GM12878 (cell line): ENCODE measurements at regions not wholly inside any gene's neighbourhood (a gene's known extent, or its start where the extent isn't known, plus 50 kb on each side); places are given as distances from the start of the nearest gene placed in this dataset.

Experiments
- CEBPB ChIP-seq, 2 experiments: fragments of 150-350 bp in 1 of 2; IDR thresholded peaks; 2 replicates each; pipeline ENCODE4 v1.6.1; 2012 to 2014; ENCODE audit warnings: low read depth in 2 of 2, low read length in 2 of 2, borderline replicate concordance in 1 of 2, inconsistent platforms in 1 of 2
- EGR1 ChIP-seq, 2 experiments: IDR thresholded peaks; 1 replicate in 1 of 2; 2 replicates in 1 of 2; pipeline ENCODE4 v1.6.1; 2011 to 2012; ENCODE audit warnings: low read depth in 2 of 2, low read length in 2 of 2, borderline replicate concordance in 1 of 2, mild to moderate bottlenecking in 1 of 2, moderate library complexity in 1 of 2
- GABPA ChIP-seq: IDR thresholded peaks from 2 replicates; pipeline ENCODE4 v1.6.1; 2014; ENCODE audit warnings: antibody characterized with exemption, low read depth, mild to moderate bottlenecking, inconsistent platforms
- MTA3 ChIP-seq: IDR thresholded peaks from 2 replicates; pipeline ENCODE4 v1.6.1; 2012; ENCODE audit warnings: low read length, inconsistent platforms, borderline replicate concordance
- NRF1 ChIP-seq: conservative IDR thresholded peaks from 2 replicates; pipeline ENCODE4 v1.6.1; 2011; ENCODE audit warnings: mild to moderate bottlenecking, low read depth, low read length, improper control_type of control experiment
- SMAD5 ChIP-seq: IDR thresholded peaks from 2 replicates; pipeline ENCODE4 v1.6.1; 2016; ENCODE audit warnings: antibody characterized with exemption, low read depth
- STAT3 ChIP-seq: IDR thresholded peaks from 2 replicates; pipeline ENCODE4 v1.6.1; 2011; ENCODE audit warnings: low read depth, low read length, improper control_type of control experiment
- TBL1XR1 ChIP-seq: IDR thresholded peaks from 2 replicates; pipeline ENCODE4 v1.6.1; 2012; ENCODE audit warnings: low read depth, low read length, improper control_type of control experiment
- TF ChIP-seq, protein P1 (sequence below): fragments of 450-650 bp; conservative IDR thresholded peaks from 2 replicates; pipeline ENCODE4 v1.6.1; 2017; ENCODE audit warnings: mild to moderate bottlenecking, moderate library complexity
- TF ChIP-seq, protein P2 (sequence below): IDR thresholded peaks from 2 replicates; pipeline ENCODE4 v1.6.1; 2012; ENCODE audit warnings: mild to moderate bottlenecking, low read depth, low read length
- TF ChIP-seq, protein P3 (sequence below): fragments of 450-650 bp; IDR thresholded peaks from 2 replicates; pipeline ENCODE4 v1.6.1; 2017; ENCODE audit warnings: mild to moderate bottlenecking, moderate library complexity
- TF ChIP-seq, protein P4 (sequence below): IDR thresholded peaks from 2 replicates; pipeline ENCODE4 v1.6.1; 2012; ENCODE audit warnings: low read depth, low read length, improper control_type of control experiment
- TF ChIP-seq, protein P5 (sequence below): IDR thresholded peaks from 2 replicates; pipeline ENCODE4 v1.6.1; 2012; ENCODE audit warnings: low read depth, low read length, improper control_type of control experiment

DNA sequence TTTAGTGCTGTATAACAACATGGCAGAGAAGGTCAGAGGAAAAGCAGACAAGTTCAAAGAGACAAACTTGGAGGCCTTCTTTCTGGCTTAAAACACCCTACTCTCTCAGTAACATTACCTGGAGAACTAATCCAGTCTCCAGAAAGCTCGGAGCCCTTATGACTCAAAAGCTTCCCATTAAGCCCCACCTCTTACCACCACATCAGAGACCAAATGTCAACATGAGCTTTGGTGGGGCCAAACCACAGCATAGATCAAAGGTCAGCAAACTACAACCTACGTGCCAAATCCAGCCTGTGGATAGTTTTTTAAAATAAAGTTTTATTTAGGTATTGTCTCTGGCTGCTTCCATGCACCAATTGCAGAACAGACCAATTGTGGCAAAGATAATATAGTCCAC, 589.9 kb downstream of the DNAH5 start (continued):
- TF ChIP-seq SMAD5 = no peak
- TF ChIP-seq, protein P1, sequence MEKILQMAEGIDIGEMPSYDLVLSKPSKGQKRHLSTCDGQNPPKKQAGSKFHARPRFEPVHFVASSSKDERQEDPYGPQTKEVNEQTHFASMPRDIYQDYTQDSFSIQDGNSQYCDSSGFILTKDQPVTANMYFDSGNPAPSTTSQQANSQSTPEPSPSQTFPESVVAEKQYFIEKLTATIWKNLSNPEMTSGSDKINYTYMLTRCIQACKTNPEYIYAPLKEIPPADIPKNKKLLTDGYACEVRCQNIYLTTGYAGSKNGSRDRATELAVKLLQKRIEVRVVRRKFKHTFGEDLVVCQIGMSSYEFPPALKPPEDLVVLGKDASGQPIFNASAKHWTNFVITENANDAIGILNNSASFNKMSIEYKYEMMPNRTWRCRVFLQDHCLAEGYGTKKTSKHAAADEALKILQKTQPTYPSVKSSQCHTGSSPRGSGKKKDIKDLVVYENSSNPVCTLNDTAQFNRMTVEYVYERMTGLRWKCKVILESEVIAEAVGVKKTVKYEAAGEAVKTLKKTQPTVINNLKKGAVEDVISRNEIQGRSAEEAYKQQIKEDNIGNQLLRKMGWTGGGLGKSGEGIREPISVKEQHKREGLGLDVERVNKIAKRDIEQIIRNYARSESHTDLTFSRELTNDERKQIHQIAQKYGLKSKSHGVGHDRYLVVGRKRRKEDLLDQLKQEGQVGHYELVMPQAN = no peak
- no peak for TF ChIP-seq GABPA
- TF ChIP-seq MTA3 = no peak
- TF ChIP-seq, protein P2, sequence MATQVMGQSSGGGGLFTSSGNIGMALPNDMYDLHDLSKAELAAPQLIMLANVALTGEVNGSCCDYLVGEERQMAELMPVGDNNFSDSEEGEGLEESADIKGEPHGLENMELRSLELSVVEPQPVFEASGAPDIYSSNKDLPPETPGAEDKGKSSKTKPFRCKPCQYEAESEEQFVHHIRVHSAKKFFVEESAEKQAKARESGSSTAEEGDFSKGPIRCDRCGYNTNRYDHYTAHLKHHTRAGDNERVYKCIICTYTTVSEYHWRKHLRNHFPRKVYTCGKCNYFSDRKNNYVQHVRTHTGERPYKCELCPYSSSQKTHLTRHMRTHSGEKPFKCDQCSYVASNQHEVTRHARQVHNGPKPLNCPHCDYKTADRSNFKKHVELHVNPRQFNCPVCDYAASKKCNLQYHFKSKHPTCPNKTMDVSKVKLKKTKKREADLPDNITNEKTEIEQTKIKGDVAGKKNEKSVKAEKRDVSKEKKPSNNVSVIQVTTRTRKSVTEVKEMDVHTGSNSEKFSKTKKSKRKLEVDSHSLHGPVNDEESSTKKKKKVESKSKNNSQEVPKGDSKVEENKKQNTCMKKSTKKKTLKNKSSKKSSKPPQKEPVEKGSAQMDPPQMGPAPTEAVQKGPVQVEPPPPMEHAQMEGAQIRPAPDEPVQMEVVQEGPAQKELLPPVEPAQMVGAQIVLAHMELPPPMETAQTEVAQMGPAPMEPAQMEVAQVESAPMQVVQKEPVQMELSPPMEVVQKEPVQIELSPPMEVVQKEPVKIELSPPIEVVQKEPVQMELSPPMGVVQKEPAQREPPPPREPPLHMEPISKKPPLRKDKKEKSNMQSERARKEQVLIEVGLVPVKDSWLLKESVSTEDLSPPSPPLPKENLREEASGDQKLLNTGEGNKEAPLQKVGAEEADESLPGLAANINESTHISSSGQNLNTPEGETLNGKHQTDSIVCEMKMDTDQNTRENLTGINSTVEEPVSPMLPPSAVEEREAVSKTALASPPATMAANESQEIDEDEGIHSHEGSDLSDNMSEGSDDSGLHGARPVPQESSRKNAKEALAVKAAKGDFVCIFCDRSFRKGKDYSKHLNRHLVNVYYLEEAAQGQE = no peak
- TF ChIP-seq, protein P3, sequence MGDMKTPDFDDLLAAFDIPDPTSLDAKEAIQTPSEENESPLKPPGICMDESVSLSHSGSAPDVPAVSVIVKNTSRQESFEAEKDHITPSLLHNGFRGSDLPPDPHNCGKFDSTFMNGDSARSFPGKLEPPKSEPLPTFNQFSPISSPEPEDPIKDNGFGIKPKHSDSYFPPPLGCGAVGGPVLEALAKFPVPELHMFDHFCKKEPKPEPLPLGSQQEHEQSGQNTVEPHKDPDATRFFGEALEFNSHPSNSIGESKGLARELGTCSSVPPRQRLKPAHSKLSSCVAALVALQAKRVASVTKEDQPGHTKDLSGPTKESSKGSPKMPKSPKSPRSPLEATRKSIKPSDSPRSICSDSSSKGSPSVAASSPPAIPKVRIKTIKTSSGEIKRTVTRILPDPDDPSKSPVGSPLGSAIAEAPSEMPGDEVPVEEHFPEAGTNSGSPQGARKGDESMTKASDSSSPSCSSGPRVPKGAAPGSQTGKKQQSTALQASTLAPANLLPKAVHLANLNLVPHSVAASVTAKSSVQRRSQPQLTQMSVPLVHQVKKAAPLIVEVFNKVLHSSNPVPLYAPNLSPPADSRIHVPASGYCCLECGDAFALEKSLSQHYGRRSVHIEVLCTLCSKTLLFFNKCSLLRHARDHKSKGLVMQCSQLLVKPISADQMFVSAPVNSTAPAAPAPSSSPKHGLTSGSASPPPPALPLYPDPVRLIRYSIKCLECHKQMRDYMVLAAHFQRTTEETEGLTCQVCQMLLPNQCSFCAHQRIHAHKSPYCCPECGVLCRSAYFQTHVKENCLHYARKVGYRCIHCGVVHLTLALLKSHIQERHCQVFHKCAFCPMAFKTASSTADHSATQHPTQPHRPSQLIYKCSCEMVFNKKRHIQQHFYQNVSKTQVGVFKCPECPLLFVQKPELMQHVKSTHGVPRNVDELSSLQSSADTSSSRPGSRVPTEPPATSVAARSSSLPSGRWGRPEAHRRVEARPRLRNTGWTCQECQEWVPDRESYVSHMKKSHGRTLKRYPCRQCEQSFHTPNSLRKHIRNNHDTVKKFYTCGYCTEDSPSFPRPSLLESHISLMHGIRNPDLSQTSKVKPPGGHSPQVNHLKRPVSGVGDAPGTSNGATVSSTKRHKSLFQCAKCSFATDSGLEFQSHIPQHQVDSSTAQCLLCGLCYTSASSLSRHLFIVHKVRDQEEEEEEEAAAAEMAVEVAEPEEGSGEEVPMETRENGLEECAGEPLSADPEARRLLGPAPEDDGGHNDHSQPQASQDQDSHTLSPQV = no peak
- TF ChIP-seq EGR1 (IDR thresholded peaks at IDR 0.05; ENCODE audit: borderline replicate concordance in 1 of 2, low read depth in 2 of 2, low read length in 2 of 2) = no peak
- no peak for TF ChIP-seq STAT3
- TF ChIP-seq TBL1XR1 = no peak
- TF ChIP-seq, protein P4, sequence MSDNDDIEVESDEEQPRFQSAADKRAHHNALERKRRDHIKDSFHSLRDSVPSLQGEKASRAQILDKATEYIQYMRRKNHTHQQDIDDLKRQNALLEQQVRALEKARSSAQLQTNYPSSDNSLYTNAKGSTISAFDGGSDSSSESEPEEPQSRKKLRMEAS = no peak
- no peak for TF ChIP-seq NRF1
- TF ChIP-seq, protein P5, sequence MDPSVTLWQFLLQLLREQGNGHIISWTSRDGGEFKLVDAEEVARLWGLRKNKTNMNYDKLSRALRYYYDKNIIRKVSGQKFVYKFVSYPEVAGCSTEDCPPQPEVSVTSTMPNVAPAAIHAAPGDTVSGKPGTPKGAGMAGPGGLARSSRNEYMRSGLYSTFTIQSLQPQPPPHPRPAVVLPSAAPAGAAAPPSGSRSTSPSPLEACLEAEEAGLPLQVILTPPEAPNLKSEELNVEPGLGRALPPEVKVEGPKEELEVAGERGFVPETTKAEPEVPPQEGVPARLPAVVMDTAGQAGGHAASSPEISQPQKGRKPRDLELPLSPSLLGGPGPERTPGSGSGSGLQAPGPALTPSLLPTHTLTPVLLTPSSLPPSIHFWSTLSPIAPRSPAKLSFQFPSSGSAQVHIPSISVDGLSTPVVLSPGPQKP = no peak
- no peak for TF ChIP-seq CEBPB (IDR thresholded peaks at IDR 0.05; ENCODE audit: borderline replicate concordance in 1 of 2, low read depth in 2 of 2, low read length in 2 of 2)
- TF ChIP-seq, all 136 proteins: peak for 0
